Testis (tissue), 2 donors: ENCODE measurements at regions not wholly inside any gene's neighbourhood (a gene's known extent, or its start where the extent isn't known, plus 50 kb on each side); places are given as distances from the start of the nearest gene placed in this dataset.

Experiments used
- DNase-seq: peaks from one replicate; pipeline ENCODE4 v3.0.0-alpha.2; 2019
- H3K27ac ChIP-seq, 2 donors: fragments of 200-600 bp; sonication (generic); one replicate each; pipeline ENCODE4 v1.5.1; 2019
- H3K27me3 ChIP-seq: fragments of 200-600 bp; sonication (generic); one replicate; pipeline ENCODE4 v1.5.1; 2019
- H3K36me3 ChIP-seq: fragments of 200-600 bp; sonication (generic); one replicate; pipeline ENCODE4 v1.5.1; 2017; ENCODE audit warnings: low read depth; ENCODE audit errors: missing control alignments
- H3K4me1 ChIP-seq: fragments of 200-600 bp; sonication (generic); one replicate; pipeline ENCODE4 v1.5.1; 2019
- H3K4me3 ChIP-seq, 2 donors: fragments of 200-600 bp; sonication (generic); one replicate each; pipeline ENCODE4 v1.5.1; 2017 to 2019
- H3K9me3 ChIP-seq: fragments of 200-600 bp; sonication (generic); one replicate; pipeline ENCODE4 v1.5.1; 2017
- CTCF ChIP-seq, 3 experiments: fragments of 450-650 bp in 2 of 3; fragments of 200-600 bp in 1 of 3; sonication (generic) in 1 of 3; IDR thresholded peaks; one replicate each; pipeline ENCODE4 v1.5.1; 2016 to 2019; ENCODE audit warnings: antibody characterized with exemption in 3 of 3, mild to moderate bottlenecking in 2 of 3, moderate library complexity in 1 of 3
- POLR2A ChIP-seq: fragments of 450-650 bp; IDR thresholded peaks from one replicate; pipeline ENCODE4 v1.6.1; 2017; ENCODE audit warnings: antibody characterized with exemption, mild to moderate bottlenecking, moderate library complexity
- WGBS, 2 donors: methylation state at CpG; one replicate each; pipeline ENCODE4 v1.1.5; 2018; 5-methylcytosine and 5-hydroxymethylcytosine counted together
- intact Hi-C: fragments of 100-400 bp; cut with DNase I; formaldehyde crosslinking; loops from one replicate; pipeline ENCODE4 v1.15.1; 2023; ENCODE audit warnings: low total_unique reads

DNA sequence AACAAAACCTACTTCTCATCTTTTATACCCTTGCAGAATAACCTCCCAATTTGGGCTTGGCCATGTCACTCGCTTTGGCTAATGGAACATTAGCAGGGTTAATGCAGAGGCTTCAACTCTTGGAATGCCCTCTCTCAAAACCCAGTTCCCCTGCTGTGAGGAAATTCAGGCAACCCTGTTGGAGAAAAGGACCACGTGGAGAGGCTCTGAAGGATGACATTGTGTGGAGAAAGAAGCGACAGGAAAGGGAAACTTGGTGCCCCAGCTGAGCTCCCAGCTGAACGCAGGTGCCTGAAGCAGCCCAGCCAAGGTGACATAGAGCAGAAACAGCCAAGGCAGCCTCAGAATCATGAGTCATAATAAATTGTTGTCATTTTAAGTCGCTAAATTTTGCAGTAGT is 214.2 kb upstream of the GHITM start:
- Histone ChIP-seq H3K4me3 (no peak overlapping the region), H3K27ac (no peak overlapping the region), H3K27me3 (no peaks in the 10 kb centered on the region), H3K4me1 (no peaks in the 10 kb centered on the region), H3K36me3 (no peaks in the 10 kb centered on the region), H3K9me3 (no peaks in the 10 kb centered on the region)
- TF ChIP-seq CTCF (IDR thresholded peaks at IDR 0.05) (no peak), POLR2A (no peak)
- WGBS, 2 donors: 62 to 72% methylated on average over 5 of the region's 5 CpGs
- intact Hi-C loops: no loop called here
- DNase-seq: no peak

- Histone ChIP-seq H3K4me1 (no peaks in the 10 kb centered on the region), H3K27me3 (no peaks in the 10 kb centered on the region), H3K9me3 (no peaks in the 10 kb centered on the region), H3K27ac (no peak overlapping the region), H3K36me3 (no peaks in the 10 kb centered on the region), H3K4me3 (no peak overlapping the region)
- WGBS, 2 donors: 84 to 85% methylated on average over 2 of the region's 2 CpGs
- DNase-seq: no peak
- intact Hi-C loops: no loop called here
- no peak for TF ChIP-seq POLR2A
- no peak for TF ChIP-seq CTCF (IDR thresholded peaks at IDR 0.05)
Measured at GRCh38 chr10:83926606-83927005, 212.7 kb upstream of the GHITM start.

- WGBS, 2 donors: 80 to 87% methylated on average over 2 of the region's 2 CpGs
- Histone ChIP-seq H3K36me3 (no peaks in the 10 kb centered on the region), H3K27ac (no peak overlapping the region), H3K4me3 (no peak overlapping the region), H3K4me1 (no peaks in the 10 kb centered on the region), H3K27me3 (no peaks in the 10 kb centered on the region), H3K9me3 (no peaks in the 10 kb centered on the region)
- no peak for TF ChIP-seq CTCF (IDR thresholded peaks at IDR 0.05)
- TF ChIP-seq POLR2A: no peak
- intact Hi-C loops: no loop called here
- no peak for DNase-seq
Measured at GRCh38 chr10:83927166-83927565, 212.1 kb upstream of the GHITM start.

DNA sequence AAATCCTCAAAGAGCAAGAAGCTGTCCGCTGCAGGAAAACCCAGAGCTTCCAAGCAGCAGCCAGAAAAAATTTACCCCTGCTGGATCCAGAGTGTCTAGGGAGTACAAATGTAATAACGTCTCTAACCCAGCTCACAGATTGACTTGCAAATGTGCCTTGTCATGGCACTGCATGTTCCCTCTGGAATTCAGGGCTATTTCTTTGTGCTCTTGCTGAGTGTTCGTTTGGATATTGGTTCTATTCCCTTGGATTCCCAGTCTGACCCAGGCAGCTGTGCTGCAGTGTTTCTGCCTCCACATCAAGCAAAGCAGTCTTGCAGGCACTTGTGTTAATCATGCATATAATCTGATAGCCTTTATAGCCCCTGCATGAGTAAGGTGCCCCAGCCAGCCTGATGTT is 209.9 kb upstream of the GHITM start:
- DNase-seq: no peak
- TF ChIP-seq CTCF (IDR thresholded peaks at IDR 0.05): no peak
- TF ChIP-seq POLR2A: no peak
- Histone ChIP-seq H3K27me3 (no peaks in the 10 kb centered on the region), H3K36me3 (no peaks in the 10 kb centered on the region), H3K27ac (no peak overlapping the region), H3K9me3 (no peaks in the 10 kb centered on the region), H3K4me3 (no peak overlapping the region), H3K4me1 (no peaks in the 10 kb centered on the region)
- WGBS, 2 donors: 45 to 58% methylated on average over 3 of the region's 3 CpGs
- intact Hi-C loops: no loop called here

DNA sequence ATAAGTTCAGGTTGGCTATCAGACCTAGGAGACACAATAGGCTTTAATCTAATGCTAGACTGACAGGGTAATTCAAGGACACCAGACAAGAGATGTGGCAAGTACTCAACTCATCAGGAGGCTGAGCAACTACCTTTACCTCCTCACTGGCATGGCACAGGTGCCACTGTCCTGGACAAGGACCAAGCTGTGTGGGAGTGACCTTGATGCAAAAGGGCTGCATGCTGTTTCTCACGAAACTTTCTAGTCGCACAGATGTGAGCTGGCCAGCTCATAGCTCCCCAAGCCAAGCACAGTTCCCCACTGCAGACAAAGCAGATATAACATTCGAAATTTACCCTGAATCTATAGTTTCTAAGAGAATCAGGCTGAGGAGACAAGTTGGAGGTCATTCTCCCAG is 207.6 kb upstream of the GHITM start:
- intact Hi-C loops: no loop called here
- H3K27me3 ChIP-seq: no peaks in the 10 kb centered on the region
- WGBS, 2 donors: 43 to 69% methylated on average over 3 of the region's 3 CpGs
- H3K9me3 ChIP-seq: no peaks in the 10 kb centered on the region
- H3K4me3 ChIP-seq: no peak overlapping the region
- no peaks in the 10 kb centered on the region for H3K4me1 ChIP-seq
- no peak for DNase-seq
- H3K27ac ChIP-seq: no peak overlapping the region
- TF ChIP-seq CTCF (IDR thresholded peaks at IDR 0.05): no peak
- TF ChIP-seq POLR2A: no peak
- H3K36me3 ChIP-seq: no peaks in the 10 kb centered on the region
